Hepatic stellate cell (primary cell): ENCODE measurements at regions not wholly inside any gene's neighbourhood (a gene's known extent, or its start where the extent isn't known, plus 50 kb on each side); places are given as distances from the start of the nearest gene placed in this dataset.

Experiments
- DNase-seq: peaks from one replicate; pipeline ENCODE4 v3.0.0; 2011; ENCODE audit warnings: low spot score

DNA sequence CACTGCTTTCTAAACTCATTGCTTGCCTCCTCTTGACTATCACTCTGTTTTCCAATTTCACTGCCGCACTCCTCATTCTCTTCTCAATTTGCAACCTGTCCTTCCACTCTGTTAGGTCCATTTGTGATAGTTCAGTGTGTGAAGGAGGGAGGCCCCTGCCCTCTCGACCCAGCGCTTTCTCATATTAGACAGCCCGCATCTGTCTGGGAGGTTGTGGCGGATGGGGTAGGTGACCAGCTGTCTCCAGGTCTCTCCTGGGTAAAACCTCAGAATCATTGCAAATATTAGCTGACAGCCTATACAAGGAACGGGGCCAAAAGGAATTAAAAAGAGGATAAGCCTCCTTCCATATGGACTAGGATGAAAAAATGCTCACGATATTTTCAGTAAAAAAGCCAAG is 358.3 kb downstream of the SHQ1 start:
- no peak for DNase-seq

DNA sequence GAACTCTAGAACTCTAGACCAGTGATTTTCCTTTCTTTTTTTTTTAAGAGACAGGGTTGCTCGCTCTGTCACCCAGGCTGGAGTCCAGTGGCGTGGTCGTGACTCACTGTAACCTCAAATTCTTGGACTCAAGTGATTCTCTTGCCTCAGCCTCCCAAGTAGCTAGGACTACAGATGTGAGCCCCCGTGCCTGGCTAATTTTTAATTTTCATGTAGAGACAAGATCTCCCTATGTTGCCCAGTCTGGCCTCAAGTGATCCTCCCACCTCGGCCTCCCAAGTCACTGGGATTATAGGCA is 359.6 kb downstream of the SHQ1 start:
- no peak for DNase-seq

DNA sequence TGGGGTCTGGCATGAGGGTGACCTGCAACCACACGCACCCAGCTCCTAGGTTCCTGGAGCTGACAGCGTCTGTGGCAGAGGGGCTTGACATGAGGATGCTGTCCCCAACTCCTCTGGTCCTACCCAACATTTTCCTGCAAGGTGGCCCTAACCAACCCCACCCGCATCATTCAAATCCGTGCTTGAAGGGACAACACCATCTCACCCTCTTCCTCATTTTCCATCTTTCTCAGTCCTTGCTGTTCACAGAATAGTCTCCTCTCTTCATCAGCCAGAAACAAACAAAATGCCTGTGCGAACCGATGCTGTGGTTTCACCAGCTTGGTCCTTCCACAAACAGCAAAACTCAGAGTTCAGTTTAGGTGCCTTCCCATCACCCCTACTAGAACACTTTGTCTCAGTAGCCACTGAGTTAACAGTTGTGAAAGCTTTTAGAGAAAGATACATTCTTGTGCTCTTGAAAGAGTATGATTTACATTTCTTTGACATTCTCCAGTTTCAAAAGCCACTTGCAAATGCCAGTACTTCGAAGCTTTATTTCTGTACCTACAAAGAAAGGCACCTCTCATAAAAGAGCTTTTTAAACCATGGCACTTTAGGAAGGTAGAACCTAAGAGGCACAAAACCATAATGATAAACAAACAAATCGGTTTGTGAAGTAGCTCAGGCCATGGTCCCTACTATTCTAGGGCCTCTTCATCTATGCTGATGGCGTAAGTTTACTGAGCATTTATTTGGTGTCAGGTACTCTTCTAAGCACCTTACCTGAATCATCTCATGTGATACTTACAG is 360.1 kb downstream of the SHQ1 start:
- no peak for DNase-seq

DNA sequence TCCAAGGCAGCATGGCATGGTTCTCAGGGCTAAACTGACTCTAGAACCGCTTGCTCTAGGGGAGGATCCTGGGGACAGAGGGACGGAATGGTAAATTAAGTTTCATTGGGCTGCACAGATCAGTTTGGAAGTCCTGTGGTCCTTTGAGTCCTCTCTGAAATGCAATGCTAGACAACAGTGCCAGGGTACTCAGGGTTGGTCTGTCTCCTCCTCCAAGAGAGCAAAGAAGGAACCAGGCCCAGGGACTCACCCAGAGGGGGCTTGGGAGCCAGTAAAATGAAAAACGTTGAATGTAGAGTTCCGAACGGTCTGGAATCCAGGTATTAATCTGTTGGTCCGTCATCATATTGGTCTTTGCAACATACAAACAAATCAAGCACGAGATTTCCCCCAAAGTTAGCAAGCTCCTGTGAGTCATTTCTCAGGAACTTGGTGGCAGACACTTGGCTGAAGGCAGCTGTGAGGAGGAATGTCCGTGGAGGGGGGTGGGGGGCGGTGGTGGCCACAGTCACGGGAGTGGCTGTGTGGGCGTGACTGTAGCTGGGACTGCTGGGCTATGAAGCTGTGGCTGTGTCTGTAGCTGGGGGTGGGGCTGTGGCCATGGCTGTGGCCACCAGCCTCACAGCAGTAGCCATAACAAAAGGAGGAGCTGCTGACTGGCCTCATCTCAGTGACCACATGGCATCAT is 361.0 kb downstream of the SHQ1 start:
- peak; percentile 87 for DNase-seq

GRCh38 chr3:72485641-72486040 is 362.6 kb downstream of the SHQ1 start:
- no peak for DNase-seq

GRCh38 chr3:72483554-72484104 is 364.6 kb downstream of the SHQ1 start:
- no peak for DNase-seq

DNA sequence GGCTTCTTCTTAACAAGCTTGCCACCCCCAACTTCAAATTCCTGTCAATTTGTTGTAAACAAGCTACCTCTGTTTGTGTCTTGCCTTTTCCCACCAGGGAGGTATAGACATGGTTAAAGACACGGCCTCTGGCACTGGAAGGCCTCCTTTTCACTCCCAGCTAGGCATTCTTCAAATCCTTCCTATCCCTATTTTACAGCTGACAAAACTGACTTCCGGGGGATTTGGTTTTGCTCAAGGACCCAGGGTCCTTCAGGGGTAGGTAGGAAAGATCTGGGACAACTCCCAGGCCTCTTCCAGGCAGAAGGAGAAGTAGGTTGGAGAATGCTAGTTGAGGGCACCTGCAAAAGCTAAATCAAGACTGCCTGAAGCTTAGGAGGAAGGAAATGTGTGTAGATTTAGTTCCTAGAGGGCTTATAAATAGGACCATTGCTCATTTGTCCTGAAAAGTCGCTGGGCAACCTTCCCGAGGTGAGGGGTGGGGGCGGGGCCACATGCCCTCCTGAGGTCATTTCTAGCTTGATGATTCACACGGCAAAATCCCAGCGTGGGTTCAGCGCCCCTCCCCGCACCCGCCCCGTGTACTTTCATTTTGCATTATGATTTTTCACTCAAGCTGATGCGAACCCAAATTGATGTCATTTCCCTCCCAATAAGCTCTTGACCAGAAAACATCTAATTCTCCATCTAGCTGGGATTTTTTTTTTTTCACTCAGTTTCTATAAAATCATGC is 365.5 kb downstream of the SHQ1 start:
- peak; percentile 46 for DNase-seq

DNA sequence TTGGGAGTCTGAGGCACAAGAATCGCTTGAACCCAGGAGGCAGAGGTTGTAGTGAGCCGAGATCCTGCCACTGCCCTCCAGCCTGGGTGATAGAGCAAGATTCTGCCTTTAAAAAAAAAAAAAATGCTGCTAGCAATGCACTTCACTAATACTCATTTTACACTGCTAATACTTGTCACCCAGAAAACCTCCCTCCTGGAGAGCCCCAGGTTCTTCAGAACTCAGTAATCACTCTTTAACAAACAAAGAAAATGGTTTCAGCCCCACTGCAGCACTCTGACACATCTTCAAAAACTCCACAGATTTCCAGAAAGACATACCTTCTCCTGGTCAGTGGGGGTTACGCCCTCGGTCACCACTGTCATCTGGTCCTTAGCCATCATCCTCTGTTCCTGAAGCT is 366.7 kb downstream of the SHQ1 start:
- DNase-seq, result no peak

- DNase-seq, result no peak
Measured at GRCh38 chr3:72480366-72480765, 367.9 kb downstream of the SHQ1 start.

GRCh38 chr3:72479651-72480215 is 368.5 kb downstream of the SHQ1 start:
- DNase-seq, result no peak

GRCh38 chr3:72476139-72476483 is 372.1 kb downstream of the SHQ1 start:
- no peak for DNase-seq

DNA sequence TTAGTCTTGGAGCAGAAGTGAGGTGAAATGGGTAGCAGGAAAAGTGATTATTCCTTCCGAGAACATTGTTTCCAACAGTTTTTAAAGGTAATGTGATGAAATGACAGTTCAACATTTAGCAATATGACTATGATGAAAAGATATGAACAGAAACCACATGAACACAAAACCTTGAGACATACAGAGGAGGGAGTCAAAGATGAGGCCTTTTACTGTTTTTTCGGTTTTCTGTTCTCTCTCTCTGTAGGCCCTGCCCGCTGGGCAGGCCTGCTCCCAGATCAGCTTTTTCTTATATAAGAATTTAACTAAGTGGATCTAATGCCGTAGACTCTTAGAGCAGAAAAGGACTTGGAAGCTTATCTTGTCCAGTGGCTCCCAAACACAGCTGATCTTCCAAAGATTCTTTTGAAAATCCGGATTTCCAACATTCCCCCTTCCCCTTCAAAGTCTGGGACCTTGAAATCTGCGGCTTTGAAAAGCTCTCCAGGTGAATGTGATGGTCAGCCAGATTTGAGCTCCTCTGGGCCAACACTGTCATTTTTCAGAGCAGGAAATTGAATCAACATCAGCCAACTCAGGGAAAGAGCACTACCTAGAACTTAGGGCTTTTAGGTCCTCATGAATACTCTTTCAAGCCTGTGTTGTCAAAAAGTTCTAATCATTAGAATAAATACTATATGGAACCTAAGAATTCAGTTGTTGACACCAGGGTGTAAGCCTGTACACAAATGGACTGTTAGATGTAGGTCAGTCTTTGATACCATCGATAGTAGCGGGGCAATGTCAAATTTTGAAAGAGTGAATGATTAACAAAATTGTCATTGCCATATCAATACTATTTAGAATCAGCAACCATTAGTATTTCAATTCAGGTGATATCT is 372.7 kb downstream of the SHQ1 start:
- no peak for DNase-seq

- no peak for DNase-seq
Measured at GRCh38 chr3:72474775-72475174, 373.5 kb downstream of the SHQ1 start.

DNA sequence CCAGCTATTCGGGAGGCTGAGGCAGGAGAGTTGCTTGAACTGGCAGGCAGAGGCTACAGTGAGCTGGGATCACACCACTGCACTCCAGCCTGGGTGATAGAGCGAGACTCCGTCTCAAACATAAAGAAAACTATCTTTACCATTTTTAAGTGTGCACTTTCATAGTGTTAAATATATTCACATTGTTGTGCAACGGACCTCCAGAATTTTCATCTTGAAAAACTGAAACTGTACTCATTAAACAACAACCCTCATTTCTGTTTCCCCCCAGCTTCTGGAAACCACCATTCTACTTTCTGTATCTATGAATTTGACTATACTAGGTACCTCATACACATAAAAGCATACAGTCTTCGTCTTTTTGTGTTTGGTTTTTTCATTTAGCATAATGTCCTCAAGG is 375.1 kb downstream of the SHQ1 start:
- no peak for DNase-seq

DNA sequence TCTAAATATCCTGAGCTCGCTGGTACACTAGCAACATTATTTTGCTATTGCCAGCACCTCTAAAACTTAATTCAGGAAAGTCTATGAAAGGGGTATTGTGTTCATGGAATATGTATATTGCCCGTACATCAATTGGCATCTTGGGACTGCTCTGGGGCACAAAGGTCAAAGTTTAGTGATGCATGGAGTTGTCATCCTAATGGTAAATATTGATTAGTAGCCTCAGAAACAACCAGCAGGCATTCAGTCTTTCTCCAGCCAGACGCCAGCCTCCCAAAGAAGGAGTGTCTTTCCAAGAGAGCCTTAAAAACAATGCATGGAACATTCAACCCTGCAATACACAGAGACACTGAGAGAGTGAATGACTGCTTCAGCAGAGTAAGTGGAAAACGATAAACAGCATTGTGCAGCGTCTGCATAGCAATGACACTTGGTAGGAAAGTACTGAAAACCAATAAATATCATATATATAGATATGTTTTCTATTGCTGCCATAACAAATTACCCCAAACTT is 377.3 kb downstream of the SHQ1 start:
- no peak for DNase-seq

- DNase-seq, result no peak
Measured at GRCh38 chr3:72465853-72466252, 382.4 kb downstream of the SHQ1 start.

GRCh38 chr3:72463083-72463482 is 385.2 kb downstream of the SHQ1 start:
- DNase-seq, result no peak

GRCh38 chr3:72462595-72463011 is 385.6 kb downstream of the SHQ1 start:
- DNase-seq, result no peak

- no peak for DNase-seq
Measured at GRCh38 chr3:72461787-72462186, 386.5 kb downstream of the SHQ1 start.

GRCh38 chr3:72460205-72461174 is 387.8 kb downstream of the SHQ1 start:
- no peak for DNase-seq
